ENCODE measurements at regions not wholly inside any gene's neighbourhood (a gene's known extent, or its start where the extent isn't known, plus 50 kb on each side); places are given as distances from the start of the nearest gene placed in this dataset.

DNA sequence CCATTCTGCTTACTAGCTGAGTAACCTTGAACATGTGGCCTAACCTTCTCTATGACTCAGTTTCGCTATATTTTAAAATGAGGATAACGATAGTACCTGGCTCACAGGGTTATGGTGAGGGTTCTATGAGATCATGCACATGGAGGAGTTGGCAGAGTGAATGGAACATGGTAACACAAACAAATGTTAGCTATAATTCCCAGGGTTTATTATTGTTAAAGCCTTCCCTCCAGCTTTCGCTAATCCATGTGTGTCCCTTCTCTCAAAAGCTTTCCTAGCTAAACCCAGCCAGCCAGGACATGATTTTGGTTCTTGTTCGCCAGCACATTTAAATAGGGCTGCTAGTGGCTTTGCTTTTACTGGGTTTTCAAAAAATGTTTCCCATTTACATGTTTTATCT is 361.0 kb upstream of the NFE2L3 start:
- no peak for DNase-seq

- DNase-seq, result no peak
Observed at GRCh38 chr7:25792586-25792985, 359.4 kb upstream of the NFE2L3 start.

DNA sequence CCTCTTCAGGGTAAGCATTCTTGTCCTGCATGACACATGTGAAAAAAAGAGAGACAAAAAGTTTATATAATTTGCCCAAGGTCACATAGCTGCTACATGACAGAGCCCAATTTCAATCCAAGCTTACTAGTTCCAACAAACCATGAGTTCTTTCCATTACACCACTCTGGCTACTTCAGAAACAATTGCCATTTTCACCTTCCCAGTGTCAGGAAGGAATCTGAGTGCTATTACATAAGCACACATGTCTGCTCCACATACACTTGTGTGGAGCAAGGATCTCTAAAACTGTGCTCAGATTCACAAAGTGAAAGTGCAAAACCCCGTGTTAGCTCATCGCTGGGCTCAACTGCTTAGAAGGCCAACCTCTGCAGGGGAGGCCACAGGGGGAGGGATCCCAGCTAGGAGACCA is 356.2 kb upstream of the NFE2L3 start:
- DNase-seq, result no peak

DNA sequence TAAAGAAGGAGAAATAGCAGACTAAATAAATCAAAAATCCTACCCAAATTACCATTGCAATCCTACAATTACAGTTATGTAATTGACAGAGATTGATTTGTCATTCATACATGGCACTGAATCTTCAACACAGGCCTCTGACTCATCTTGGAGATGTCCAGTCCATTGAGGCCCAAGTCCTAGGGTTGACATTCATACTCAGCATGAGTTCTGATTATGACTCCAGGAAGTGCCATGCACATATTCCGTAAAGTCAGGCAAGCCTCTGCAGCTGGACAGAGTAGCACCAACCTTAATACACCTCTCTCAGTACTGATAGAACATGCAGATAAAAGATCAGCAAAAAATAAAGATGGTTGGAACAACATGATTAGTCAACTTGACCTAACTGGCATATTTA is 353.7 kb upstream of the NFE2L3 start:
- DNase-seq, result no peak

GRCh38 chr7:25801214-25801613 is 350.8 kb upstream of the NFE2L3 start:
- DNase-seq, result no peak

DNA sequence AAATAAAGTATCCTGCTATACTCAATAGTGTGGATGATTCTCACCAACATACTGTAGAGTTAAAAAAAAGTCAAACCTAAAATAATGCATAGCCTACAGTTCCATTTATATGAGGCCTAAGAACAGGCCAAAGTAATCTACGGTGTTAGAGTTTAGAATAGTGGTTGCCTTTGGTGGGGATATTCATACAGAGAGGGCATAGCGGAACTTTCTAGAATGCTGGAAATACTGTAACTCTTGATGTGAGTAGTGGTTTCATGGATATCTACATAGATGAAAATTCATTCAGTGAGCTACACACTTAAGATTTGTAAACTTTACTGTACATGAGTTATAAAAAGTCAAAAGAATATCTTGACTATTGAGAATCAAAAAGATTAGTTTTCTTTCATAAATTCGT is 349.9 kb upstream of the NFE2L3 start:
- DNase-seq, result no peak

DNA sequence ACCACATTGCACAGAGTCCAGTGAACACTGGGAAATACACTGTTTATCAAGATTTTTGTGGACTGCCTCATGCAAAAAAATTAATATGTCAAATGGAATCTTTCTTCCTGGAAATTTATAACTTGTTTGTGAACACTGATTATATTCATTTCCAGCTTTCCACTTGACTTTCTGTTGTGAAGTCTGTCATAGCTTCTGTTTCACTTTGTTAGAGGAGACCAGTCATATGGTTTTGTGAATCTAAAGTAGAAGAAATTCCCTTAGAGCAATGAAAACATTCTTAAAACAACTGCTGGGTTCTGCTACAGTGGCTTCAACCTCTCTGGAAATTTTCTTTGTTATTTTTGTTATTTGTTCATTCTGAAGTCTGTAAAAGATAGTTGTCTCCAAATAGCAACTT is 349.5 kb upstream of the NFE2L3 start:
- no peak for DNase-seq

DNA sequence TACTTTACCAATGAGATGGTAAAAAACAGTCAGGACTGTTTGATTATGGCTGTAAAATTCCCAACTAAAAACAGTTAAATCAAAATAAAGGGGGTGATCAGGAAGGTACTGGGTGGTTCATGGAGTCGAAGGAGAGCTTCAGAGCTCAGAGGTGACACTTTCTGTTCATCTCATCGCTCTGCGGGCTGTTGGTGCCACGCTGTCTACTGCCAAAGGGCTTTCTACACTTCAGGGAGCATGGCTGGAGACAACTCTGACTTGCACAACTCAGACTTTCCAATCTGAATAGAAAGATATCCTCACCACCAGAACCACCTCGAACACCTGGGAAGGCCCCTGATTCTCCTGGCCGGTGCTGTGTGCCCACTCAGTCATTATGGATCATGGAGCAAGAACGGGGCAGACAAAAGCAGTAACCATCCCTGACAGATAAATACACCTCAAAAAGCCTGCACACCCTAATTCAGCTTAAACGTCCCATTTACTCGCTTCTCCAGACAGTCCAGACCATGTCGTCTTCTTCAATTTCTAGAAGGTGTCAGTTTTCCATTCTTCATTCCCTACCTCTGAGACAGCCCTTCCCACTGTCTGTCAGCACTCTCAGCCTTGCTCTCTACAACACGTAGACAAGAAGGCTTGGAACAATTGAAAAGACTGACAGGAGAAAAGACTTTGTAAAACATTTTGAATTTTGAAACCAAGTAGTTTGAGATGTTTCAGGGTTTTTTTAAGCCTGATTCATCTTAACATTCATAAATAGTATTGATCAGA is 348.7 kb upstream of the NFE2L3 start:
- no peak for DNase-seq

- DNase-seq, result no peak
Observed at GRCh38 chr7:25804154-25804553, 347.8 kb upstream of the NFE2L3 start.

DNA sequence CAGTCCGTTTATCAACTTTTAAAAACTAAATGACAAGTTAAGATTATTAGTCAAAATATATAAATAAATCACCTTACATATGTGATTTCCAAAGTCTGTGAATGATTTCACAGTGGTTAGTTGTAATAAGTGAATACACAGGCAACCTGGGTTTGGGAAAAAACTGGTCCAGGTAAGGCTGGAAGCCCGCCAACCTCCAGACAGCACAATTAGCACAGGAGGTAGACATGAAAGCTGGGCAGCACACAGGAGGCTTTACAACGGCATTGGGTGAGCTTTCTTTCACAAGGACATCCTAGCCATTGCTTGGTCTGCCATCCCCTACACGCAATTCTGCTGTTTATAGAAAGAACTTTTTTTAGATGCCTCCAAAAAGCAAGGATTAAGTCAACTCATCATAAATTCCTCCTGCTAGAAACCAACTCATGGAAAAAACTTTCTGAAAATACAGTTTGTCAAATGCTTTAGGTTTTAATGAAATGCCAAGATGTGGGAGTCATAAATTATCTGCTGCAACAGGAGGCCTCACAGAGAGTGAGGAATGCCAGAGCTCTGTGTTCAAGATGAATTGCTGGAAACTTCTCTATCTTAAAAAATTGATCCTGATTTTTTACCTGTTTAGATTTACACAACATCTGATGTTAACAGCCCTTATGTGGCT is 346.8 kb upstream of the NFE2L3 start:
- DNase-seq, result no peak

DNA sequence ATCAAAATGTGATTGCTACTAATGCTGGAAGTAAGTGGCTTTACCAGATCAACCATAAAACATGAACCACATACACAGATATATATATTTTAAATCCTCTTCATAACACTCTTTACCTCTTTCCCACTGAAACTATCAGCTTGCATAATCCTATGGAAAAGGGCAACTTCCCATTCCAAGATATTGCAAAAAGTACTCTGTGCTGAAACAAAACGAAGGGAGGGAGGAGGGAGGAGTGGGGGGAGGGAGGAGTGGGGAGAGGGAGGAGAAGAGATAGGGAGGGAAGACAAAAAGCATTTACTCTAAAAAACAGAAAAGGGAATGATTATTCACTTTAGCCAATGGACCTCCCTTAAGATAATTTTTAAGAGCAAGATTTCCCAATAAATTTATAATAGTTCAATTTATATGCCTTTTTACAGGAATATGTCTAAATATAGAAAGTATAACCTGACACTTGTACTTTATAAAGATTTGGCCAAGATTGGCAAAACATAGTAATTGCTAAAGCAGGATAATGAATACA is 344.8 kb upstream of the NFE2L3 start:
- DNase-seq, result no peak

- no peak for DNase-seq
Observed at GRCh38 chr7:25809441-25809840, 342.6 kb upstream of the NFE2L3 start.

DNA sequence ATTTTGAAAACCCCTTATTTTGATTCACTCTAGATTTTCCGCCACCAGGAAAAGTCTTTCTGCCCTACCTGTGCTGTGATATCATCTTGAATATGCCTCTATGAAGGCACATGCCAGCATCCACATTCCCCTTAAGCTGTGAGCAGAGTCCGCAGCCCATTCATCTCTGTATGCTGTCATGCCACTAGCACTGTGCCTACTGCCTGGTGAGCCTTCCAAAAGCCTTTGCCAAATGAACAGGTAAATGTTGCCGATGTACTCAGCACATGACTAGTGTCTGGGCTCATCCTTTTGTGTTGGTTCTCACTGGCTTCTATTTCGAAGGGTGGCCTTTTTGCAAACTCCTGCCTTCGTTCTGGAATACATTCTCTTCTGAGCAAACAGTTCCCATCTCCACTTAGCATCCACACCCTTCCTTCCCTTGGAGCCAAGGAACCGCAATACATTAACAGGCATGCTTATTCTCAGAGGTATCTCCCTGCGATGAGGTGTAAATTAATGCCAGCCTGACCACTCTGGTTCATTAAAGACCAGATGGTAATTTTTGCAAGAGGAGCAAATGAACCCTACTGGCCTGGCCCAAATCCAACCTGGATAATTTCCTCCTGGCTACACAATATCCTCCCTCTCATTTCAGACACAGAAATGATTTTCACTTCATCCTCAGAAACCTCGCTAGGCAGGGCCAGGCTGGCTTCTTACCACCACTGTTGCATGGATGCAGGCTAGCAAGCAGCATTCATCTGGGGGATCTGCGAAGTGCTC is 339.7 kb upstream of the NFE2L3 start:
- no peak for DNase-seq

DNA sequence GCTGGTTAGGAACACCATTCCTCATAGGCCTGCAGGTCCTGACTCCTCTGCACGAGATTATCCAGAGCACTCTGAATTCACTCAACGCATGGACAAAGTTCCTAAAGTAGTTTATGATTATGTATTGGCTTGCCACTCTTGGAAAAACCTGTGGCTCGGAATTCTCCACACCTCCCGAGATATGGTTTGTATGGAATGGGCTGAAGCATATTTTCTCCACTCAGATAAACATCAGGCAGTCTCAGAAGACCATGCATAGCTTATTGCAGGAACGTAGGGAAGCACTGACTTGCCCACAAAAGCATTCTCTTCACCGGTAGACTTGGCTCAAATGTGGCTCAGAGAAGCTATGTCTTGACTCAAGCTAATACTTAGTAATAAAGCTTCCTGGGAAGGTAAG is 338.6 kb upstream of the NFE2L3 start:
- no peak for DNase-seq

DNA sequence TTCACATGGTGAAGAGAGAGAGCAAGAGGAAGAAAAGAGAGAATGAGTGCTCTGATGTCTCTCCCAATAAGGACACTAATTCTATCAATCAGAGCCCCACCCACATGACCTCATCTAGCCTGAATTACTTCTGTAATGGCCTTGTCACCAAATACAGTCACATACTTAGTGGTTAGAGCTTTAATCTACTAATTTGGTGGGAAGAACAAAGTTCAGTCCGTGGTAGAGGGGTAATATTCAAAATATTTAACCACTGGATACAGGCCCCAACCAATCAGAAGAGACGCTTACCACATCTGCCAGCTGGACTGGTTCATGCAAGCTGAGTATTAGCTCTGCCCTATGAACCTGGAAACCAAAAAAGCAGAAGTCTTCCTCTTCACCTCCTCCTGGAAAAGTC is 336.3 kb upstream of the NFE2L3 start:
- no peak for DNase-seq

DNA sequence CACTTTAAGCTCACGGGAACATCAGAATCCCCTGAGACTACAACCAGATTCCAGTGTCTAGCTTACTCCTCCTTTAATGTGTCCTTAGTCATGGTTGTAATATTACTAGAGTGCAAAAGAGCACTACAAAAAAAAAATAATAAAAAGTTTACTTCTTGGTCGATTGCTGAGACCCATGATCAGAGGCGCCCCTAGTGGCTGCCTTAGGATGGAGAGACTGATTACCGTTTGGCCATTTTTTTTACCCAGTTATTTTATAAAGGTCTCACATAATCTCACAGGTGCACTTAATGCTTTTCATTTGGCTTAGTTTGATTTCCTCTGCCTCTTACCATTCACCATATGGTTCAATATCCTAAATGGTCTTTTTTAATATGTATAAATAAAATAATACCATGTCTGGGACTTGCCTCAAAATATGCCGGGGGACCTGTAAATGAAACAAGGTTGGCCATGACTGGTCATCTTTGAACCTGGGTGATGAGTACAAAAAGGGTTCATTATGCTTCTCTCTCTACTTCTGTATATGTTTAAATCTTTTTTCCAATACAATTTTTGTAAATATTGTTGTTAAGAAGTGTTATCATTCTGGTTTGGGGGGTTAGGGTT is 331.5 kb upstream of the NFE2L3 start:
- DNase-seq, result no peak

DNA sequence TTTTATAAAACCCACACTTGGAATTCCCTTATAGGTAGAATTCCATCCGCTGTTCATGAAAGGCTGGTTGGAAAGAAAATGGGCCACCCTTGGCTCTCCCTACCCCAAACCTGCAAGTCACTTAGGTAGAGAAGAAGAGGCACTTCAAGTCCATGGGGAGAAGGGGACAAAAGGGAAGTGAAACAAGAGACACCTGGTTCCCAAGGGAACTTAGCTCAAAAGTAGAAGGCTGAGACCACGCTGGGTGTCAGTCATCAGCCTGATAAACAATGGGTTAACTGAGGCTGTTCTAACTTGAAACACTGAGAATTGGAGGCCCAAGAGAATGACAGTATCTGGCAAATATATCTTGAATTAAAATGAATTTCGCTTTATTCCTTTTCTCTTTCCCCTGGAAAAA is 330.8 kb upstream of the NFE2L3 start:
- DNase-seq, result no peak

DNA sequence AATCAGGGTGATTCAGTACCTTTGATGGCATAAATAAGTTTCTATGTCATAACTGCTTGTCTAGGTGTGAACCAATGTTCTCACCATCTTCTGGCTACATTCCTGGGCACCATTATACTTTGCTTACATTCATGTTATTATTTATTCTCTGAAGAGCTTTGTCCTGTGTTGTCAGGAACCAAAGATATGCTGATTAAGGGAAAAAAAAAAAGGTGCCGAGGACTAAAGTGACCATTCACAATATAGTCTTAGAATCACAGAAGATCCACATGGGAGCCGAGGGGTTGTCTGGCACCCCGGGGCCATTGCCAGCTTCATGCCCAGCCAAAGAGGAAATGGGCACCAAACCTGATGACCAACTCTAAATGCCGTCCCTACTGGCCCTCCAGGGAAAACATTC is 329.2 kb upstream of the NFE2L3 start:
- no peak for DNase-seq

- no peak for DNase-seq
Observed at GRCh38 chr7:25823571-25823970, 328.4 kb upstream of the NFE2L3 start.

DNA sequence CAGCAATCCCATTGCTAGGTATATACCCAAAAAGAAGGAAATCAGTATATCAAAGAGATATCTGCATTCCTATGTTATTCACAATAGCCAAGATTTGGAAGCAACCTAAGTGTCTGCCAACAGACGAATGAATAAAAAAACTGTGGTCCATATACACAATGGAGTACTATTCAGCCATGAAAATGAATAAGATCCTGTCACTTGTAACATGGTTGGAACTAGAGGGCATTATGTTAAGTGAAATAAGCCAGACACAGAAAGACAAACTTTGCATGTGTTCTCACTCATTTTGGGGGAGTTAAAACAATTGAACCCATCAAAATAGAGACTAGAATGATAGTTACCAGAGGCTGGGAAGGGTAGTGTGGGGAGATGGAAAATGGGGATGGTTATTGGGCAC is 323.5 kb upstream of the NFE2L3 start:
- no peak for DNase-seq

- DNase-seq, result no peak
Observed at GRCh38 chr7:25829663-25830062, 322.3 kb upstream of the NFE2L3 start.

- DNase-seq, result no peak
Observed at GRCh38 chr7:25830215-25830614, 321.8 kb upstream of the NFE2L3 start.

DNA sequence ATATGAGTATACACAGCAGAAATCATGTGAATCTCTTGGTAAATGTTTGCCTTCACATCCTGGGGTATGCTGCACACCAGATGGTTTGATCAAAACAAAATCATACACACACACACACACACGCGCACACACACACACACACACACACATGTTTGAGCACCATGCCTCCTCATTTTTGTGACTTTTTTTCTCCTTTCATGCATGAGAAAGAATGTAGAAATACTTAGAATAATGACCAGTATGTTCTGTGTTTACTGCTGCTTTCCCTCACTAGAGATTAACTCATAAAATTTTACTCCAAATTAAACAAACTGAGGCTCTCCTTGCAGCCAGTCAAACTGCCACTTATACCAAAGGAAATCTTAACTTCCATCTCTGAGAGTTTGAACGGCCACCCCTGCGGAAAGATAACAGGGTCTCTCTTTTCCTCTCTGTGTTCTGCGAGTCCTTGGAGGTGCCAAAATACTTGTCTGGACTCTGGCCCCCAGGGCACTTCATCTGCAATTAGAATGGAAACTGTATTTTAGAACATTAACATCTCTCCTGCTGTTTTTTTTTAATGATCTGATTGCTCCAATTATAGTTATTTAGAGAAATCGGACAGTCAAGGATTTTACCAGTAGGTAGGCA is 320.8 kb upstream of the NFE2L3 start:
- DNase-seq, result no peak

Data from hematopoietic multipotent progenitor cell treated with erythropoietin and hydrocortisone succinate and interleukin-3 and kit ligand, for 8 days (in vitro differentiated cells).